Activated CD8-positive, alpha-beta memory T cell treated with anti-CD3 and anti-CD28 coated beads, Interleukin-2, amount 50 U/mL, for 1 hour (primary cell): ENCODE measurements at regions not wholly inside any gene's neighbourhood (a gene's known extent, or its start where the extent isn't known, plus 50 kb on each side); places are given as distances from the start of the nearest gene placed in this dataset.

Experiments
- DNase-seq: peaks from one replicate; pipeline ENCODE4 v3.0.0-alpha.2; 2020; ENCODE audit errors: extremely low read depth

DNA sequence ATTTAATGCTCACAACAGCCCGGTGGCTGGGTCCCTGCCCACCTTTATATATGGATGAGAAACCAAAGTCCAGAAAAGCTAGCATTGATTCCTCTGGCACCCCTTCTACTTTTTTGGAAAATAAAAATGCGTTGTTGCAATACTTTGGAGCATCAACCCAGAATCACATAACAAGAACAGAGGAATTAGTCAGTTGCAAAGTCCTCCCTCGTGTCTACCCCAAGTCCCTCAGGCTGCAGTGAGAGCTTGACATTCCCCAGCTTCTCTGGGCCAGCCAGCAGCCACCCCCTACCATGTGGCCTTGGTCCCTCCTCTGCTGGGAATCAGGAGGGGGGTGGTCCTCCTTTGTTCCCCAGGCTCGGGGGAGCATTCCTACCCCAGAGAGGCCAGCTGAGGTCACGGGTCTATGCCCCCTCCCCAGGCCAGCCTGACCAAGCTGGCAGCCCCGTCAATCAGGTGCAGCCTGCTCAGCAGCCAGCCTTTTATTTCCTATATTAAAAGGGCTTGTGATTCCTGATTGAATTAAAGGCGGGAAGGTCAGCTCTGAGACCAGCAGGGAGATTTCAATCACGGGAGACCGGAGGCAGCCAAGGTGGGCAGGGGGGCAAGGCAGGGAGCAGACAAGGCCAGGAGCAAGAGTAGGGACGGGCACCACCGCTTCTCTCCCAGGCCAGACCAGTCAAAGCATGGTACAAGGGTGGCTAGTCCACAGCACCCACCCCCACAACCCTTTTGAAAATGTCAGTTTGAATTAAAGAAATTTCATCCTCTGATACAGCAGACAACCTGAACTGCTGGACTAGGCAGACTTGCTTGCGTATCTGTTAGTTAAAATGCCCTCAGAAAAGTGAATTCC is 158.9 kb downstream of the MRPL14 start:
- no peak for DNase-seq

DNA sequence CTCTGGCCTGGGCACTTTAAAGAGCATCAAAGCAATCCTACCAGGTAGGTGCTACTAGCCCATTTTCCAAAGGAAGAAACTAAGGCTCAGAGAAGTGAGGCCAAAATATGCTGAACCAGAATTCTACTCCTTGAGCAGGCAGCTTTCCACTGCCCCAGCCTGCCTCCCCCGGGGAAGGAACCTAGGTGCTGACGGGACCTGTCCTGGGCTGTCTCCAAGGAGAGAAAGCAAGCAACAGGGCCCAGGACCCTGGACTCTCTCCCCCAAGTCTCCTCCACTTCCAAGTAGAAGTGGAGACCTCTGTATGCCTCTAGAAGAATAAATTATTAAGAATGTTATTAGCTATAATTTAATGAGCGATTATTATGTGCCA is 159.5 kb downstream of the MRPL14 start:
- DNase-seq, result no peak

DNA sequence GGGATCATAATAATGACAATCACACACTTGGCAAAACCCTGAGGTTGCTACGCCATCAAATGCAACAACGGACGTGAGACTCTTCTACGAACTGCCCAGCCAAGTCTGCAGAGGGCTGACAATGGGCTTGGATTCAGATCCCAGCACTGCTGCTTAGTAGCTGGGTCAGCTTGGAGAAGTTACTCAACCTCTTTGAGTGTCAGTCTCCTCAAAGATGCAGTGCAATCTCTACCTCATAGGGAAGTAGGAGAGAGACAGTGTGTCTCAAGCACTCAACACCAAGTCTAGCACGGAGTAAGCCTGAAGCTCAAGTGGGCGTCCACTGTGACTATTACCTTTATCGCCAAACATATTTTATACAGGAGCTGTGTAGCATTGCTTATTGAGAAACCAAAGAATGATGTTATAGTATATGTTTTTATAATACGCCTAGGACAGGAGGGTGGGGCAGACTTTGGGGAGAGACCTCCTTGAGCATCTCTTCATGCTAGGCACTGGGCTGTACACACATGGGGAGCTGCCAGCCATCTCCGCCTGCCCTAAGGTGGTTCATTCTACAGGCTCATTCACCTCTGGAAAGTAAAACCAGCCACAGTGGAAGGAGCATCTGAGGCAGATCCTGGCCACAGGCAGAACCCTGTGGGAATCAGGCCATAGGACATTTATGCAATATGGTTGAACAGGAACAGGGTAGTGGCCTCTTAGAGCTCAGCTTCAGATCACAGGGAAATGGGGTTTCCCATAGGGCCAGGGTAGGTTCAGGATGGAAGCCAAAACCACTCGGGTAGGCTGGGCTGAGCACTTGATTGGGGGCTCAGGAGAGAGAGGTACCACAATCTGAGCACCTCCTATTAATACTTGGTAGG is 160.2 kb downstream of the MRPL14 start:
- DNase-seq, result no peak

DNA sequence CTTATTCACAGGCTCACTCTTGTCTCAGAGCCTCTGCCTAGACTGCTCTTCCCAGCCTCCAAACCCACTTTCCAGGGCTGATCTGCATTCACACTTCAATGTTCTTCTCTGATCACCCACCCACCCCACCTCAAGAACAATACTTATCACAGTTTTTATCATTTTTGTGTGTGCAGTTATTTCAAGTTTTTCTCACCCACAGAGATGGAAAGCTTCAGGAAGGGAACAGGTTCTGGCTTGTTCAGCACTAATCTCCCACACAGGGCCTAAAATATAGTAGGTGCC is 160.9 kb downstream of the MRPL14 start:
- DNase-seq, result no peak

DNA sequence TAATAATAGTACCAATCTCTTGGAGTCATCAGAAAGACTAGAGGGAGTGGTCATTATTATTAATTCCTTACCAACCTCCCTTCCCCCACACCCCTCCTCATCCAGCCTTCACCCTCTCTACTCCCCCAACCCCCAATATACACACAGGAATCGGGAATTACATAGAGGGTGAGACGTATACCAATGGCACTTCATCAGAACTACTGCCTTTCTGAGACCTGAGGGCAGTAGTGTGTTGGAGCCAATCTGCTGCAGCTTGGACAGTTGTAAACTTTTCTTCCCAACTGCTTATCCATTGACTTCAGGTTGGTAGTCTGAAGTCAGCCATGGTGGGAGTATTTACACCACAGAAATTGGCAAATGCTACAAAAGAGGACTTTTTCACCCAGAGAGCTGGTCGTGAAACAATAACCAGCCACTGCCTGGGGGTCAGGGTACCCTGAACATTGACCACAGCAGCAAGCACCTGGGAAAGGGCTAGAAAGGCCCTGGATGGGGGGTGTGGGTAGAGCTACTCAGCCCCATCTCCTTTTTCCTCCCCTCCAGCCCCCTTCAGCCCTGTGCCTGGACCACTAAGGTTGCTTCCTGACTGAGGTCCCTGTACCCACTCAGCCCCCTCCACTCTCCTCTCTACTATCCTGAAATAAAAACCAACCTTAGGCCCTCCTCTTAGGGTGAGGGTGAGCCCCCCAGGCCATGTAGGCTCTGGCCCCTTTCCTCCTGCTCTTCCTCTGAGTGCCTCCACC is 161.5 kb downstream of the MRPL14 start:
- no peak for DNase-seq

DNA sequence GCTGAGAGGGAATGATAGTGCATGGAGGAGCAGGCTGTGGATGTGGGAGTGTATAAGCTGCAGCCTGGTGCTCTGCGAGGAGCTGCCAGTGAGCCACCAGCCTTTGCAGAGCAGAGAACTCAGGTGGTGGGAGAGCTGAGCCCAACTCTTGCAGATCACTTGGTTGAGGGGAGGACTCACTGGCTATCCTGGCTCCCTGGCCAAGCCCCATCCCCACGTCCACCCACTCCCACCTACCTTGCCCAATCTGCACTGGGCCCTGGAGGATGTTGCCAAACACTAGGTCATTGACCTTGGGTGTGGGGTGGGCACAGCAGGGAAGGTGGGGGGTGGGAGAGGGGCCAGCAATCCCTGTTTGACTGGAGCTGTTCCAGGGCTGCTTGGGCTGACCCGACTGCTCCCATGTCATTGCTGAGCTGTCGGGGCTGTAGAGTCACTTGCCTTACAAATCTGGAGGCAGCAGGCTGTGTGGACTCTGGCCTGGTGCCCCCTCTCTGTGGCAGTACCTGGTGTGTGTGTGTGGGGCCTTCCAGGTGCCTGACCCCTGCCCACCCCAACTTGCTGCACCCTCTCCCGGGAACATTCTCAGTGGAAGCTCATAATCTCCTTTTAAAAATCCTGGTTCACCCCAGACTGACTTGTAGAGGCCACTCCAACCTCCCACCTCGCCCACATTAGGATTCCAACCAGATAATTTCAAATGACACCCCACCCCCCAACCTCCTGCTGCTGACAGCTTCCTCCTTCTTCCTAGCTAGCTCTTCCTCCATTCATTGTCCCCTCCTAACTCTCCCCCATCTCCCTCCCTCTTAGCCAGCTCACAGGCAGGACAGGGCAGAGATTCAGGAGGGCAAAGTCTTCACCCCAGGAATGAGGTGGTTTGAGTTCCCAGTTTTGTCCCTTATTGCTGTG is 162.3 kb downstream of the MRPL14 start:
- DNase-seq, result no peak

DNA sequence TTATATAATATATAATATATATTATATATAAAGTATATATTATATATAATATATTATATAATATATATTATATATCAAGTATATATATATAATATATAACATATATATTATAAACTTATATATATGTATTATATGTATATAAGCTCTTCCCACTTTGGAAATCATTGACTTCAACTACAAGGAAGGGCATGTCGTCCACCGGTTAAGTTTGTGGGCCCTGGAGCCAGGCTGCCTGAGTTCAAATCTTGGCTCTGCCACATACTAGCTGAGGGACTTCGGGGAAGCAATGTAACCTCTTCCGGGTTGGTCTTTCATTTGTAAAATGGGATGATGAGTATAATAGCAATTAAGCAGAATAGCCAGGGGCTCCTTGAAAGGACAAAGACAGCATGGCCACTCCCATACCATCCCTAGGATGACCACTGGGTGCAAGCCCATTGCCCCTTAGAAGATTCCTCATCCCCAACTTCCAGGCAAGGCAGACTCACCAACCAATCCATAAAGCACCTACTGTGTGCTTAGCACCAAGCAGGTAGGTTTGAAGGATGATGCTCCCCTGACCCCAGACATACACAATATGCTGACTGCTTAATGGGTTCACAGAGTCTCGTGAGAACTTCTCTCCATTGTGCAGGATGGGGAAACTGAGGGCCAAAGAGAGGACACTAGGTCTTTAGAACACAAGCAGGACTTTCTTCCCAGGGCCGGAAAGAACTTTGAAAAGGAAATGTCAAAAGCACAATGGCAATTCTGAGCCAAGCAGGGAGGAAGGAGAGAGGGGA is 163.2 kb downstream of the MRPL14 start:
- DNase-seq, result no peak

DNA sequence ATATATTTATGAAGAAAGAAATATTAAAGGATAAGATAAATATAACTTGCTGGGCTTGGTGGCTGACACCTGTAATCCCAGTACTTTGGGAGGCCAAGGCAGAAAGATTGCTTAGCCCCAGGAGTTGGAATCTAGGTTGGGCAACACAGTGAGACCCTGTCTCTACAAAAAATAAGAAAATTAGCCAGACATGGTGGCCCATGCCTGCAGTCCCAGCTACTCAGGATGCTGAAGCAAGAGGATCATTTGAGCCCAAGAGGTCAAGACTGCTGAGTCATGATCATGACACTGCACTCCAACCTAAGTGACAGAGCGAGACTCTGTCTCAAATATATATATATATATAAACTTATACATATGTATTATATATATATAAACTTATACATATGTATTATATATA is 164.0 kb downstream of the MRPL14 start:
- DNase-seq, result no peak

DNA sequence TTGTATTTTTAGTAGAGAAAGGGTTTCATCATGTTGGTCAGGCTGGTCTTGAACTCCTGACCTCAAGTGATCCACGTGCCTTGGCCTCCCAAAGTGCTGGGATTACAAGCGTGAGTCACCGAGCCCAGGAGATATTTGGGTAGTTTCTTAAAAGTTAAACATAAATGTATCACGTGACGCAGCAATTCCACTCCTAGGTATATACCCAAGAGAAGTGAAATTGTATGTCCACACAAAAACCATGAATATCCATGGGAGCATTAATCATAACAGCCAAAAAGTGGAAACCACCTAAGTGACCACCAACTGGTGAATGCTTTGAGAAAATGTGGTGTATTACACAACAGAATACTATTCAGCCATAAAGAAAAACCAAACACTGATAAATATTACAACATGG is 164.8 kb downstream of the MRPL14 start:
- no peak for DNase-seq

DNA sequence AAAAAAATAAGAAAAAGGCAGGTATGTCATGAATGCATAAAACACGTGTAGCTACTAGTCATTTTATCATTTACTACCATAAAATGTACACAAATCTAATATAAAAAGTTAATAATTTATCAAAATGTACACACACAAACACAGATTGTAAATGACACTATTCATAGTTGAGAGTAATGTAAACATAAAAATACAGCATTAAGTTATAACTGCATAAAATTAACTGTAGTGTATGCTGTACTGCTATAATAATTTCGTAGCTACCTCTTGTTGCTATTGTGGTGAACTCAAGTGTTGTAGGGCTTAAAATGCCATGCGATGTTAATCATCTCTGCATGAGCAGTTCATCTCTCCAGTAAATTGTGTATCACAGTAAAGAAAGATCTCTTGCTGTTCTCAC is 170.0 kb downstream of the MRPL14 start:
- no peak for DNase-seq

DNA sequence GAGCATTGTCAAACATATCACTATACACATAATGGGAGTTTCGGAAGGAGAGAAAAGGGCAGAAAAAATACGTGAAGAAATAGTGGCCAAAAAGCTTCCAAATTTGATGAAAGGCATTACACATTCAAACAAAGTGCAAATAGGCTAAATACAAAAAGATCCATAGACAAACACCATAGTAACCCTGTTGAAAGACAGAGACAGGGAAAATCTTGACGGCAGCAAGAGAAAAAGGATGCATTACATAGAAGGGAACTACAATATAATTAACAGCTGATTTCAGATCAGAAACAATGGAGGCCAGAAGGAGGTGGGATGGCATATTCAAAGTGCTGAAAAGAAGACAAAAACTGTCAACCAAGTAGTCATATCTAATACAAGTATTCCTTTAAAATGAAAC is 170.8 kb downstream of the MRPL14 start:
- DNase-seq, result no peak

DNA sequence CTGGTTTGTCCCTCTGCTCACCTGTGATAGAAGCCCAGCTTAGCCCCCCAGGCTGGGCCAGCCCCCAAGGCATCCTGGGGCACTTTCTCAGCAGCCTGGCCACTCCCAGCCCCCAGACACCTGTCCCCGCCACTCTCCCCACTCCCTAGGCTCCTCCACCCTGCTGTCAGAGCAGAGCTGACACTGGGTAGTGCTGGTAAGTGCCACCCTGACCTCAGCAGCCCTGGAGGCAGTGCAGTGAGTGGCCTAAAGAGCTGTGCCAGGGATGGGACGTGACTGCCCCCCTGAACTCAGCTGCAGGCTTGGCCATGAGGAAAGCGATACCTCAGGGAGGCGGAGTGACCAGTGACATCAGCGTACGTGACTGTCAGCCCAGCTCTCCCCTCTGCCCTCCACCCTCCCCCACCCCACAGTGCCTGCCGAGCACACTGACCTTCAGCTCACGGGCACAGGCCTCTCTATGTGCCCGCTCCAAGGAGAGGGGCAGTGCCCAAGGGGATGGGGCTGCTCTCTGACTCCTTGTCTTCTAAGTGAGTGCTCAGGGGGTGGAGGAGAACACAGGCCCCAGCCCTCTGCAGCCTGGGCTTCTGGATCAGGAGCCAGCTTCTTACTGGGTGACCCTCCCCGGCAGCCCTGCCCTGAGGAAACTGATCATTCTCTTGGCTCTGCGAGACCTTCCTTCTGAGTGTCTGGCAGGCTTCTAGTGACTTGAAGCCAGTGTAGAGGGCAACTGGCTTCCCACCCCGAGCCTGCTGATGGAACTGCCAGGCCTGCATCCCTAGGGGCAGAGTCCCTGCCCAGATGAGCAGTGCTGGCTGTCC is 172.7 kb downstream of the MRPL14 start:
- no peak for DNase-seq

DNA sequence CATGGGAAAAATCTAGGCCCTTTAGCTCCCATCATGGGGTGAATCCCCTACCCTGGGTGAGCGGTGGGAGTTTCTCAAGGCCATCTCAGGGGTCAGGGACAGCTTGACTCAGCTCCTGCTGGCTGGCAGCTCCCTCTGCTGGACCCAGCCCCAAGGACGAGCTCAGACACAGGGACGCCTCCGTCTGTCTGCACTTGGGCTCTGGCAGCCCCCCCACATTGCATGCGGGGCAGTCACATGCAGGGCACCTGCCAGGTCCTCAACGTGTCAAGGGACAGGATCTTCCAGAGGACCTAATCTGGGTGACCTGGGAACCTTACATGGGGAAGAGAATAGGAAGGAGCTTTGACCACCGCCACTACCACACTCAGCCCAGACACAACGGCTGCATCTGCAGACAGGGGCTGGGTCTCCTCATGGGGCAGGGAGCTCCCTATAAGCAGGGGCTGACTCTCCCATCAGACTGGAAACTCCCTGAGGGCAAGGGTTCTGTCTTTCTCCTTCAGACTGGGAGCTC is 173.4 kb downstream of the MRPL14 start:
- DNase-seq, result no peak

DNA sequence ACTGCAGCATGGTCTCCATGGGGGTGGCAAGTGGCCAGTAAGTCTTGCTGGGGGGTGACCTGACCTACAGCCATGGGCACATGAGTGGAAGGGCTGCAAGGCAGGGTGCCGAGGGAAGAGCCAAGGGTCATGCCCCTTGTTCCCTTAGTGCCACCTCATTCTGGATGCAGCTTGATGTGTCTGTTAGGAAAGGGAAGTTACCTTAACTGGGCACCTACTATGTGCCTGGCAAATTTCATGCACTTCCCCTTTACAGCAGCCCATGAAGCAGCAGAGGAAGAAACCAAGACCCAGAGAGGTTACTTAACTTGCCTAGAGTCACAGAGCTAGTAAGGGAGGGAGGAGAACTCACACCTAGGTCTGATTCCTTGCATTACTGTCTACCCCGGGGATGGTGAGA is 174.0 kb downstream of the MRPL14 start:
- no peak for DNase-seq

DNA sequence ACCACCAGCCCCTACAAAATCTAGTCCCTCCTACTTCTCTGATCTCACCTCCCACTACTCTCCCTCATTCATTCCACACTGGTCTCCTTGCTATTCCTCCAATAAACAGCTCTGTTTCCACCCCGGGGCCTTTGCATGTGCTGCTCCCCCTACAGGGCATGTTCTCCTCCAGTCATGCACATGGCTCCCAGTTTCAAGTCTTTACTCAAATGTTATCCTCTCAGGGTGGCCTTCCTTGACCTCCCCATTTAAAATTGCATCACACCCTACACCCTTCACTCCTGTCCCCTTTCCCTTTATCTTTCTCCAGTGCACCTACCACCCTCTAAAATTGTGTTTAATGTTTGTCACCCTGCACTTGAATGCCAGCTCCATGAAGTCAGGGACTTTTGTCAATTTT is 174.5 kb downstream of the MRPL14 start:
- no peak for DNase-seq

DNA sequence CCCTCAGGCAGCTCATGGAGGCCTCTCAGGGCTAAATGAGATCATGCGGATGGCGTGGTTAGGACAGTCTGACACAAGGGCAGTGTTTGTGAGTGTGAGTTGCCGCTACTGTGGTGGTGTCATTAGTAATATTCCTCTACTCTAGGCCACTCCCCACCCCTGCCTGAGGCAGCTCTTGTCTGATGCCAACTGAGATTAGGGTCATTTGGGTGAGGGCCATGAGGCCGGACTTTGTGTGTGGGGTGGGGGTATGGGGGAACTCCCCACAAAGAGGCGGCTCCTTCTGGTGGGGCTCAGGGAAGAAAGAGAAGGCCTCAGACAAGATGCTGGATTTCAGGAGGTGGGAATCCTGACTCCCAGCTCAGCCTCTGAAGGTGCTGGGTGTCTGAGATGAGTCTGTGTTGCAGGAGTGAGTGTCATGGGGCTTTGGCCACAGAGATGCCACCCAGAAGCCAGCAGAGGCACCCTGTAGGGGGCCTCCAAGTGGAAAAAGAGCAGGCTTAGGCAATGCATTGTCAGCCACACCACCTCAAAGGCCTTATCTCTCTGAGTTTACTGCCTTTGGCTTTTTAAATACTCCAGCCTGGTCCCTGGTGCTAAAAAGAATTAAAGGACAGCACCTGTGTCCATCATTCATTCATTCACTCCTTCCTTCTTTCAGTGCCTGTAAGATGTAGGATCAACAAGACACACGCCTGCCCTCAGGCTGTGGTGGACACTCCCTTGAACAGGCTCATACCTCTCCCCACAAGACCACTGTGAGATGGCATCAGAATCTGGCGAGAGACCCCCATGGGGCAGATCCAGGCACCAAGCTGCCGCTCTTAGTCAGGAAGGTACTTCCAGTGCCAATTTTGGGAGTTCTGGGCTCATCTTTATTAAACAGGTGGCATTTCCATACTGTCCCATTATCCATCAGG is 175.2 kb downstream of the MRPL14 start:
- no peak for DNase-seq

DNA sequence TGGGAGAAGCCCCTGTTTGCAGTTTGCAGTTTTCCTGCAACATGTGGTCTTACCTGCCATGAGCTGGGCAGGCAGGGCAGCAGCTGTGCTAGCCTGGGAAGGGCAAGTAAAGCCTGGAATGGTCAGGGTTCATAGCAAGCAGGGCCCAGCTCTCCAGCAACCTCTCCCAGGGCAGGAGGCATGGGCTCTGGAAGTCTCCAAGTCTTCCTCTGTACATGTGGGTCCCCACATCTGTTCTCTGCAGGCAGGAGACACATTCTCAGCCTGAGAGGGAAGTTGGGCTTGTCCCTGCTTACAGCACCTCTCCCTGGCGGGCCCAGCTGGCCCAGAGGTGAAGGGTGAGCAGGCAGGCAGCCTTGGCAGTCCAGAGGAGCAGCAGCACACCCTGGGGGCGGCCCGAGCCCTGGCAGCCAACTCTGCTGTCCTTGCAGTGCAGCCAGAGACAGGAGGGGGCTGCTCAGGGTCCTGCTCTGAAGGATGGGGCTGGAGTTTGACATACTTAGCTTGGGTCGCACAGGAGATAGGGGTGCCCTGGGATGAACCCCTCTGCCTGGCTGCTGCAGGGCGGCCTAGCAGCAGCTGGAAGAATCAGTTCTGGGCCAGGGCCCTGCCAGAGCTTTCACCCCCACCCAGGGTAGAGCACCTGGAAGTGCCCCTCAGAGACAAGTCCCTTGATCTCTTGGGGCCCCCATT is 176.0 kb downstream of the MRPL14 start:
- DNase-seq, result no peak

DNA sequence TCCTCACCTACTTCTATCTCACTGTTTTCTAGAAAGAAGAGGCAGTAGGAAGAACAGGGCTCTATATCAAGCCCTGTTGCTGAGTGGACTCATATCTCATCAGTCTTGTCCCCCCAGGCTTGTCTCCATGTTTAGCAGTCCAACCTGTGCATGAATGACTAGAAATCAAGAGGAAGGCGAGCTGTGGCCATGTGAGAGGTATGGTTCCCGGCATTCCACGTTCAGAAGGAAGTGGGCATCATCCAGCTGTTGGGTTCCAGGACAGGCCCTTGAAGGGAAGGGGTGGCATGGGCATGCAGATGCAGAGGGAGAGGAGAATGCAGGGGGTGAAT is 176.6 kb downstream of the MRPL14 start:
- no peak for DNase-seq
